Liver (tissue), 8 donors: ENCODE measurements at regions not wholly inside any gene's neighbourhood (a gene's known extent, or its start where the extent isn't known, plus 50 kb on each side); places are given as distances from the start of the nearest gene placed in this dataset.

Experiments
- DNase-seq: peaks from one replicate; pipeline ENCODE4 v3.0.0-alpha.2; 2017; ENCODE audit warnings: low spot score
- H3K27ac ChIP-seq, 2 donors: one replicate each; pipeline ENCODE4 v1.7.0; 2013; ENCODE audit warnings: inconsistent platforms in 2 of 2, low read length in 2 of 2, control low read depth in 1 of 2, low read depth in 1 of 2, mild to moderate bottlenecking in 1 of 2
- H3K27me3 ChIP-seq, 4 donors: one replicate each; pipeline versions ENCODE4 v1.6.1 to v1.7.0; 2013; ENCODE audit warnings: low read length in 3 of 4, inconsistent platforms in 1 of 4, mild to moderate bottlenecking in 1 of 4, moderate library complexity in 1 of 4; ENCODE audit not compliant: control insufficient read depth in 4 of 4, insufficient read depth in 4 of 4
- H3K36me3 ChIP-seq, 4 donors: one replicate each; pipeline versions ENCODE4 v1.6.1 to v1.7.0; 2013; ENCODE audit warnings: low read length in 3 of 4, mild to moderate bottlenecking in 3 of 4, low read depth in 1 of 4, moderate library complexity in 1 of 4; ENCODE audit not compliant: control insufficient read depth in 4 of 4, insufficient read depth in 3 of 4
- H3K4me1 ChIP-seq, 4 donors: one replicate each; pipeline versions ENCODE4 v1.6.1 to v1.7.0; 2013; ENCODE audit warnings: low read length in 3 of 4, mild to moderate bottlenecking in 3 of 4, moderate library complexity in 1 of 4; ENCODE audit not compliant: control insufficient read depth in 4 of 4, insufficient read depth in 4 of 4
- H3K4me3 ChIP-seq, 3 donors: one replicate each; pipeline versions ENCODE4 v1.6.1 to v1.7.0; 2013; ENCODE audit warnings: low read length in 3 of 3, control low read depth in 1 of 3, low read depth in 1 of 3, mild to moderate bottlenecking in 1 of 3
- H3K9ac ChIP-seq, 2 donors: one replicate each; pipeline ENCODE4 v1.7.0; 2013; ENCODE audit warnings: low read length in 2 of 2, mild to moderate bottlenecking in 2 of 2, moderate library complexity in 2 of 2, control low read depth in 1 of 2, low read depth in 1 of 2
- H3K9me3 ChIP-seq, 4 donors: one replicate each; pipeline versions ENCODE4 v1.6.1 to v1.7.0; 2013; ENCODE audit warnings: low read length in 3 of 4; ENCODE audit not compliant: control insufficient read depth in 4 of 4
- EGR1 ChIP-seq, 2 donors: IDR thresholded peaks; 2 replicates each; pipeline ENCODE4 v1.6.1; 2016 to 2018; ENCODE audit warnings: antibody characterized with exemption in 2 of 2, low read depth in 2 of 2
- FOXA1 ChIP-seq: IDR thresholded peaks from 2 replicates; pipeline ENCODE4 v1.6.1; 2016; ENCODE audit warnings: antibody characterized with exemption
- FOXA2 ChIP-seq: IDR thresholded peaks from 2 replicates; pipeline ENCODE4 v1.6.1; 2016; ENCODE audit warnings: antibody characterized with exemption
- GABPA ChIP-seq, 2 donors: IDR thresholded peaks in 1 of 2; conservative IDR thresholded peaks in 1 of 2; 2 replicates each; pipeline ENCODE4 v1.6.1; 2016; ENCODE audit warnings: antibody characterized with exemption in 2 of 2, mild to moderate bottlenecking in 1 of 2, moderate library complexity in 1 of 2
- HNF4A ChIP-seq, 2 donors: conservative IDR thresholded peaks; 2 replicates each; pipeline ENCODE4 v1.6.1; 2016; ENCODE audit warnings: antibody characterized with exemption in 2 of 2, mild to moderate bottlenecking in 2 of 2
- HNF4G ChIP-seq: IDR thresholded peaks from 2 replicates; pipeline ENCODE4 v1.6.1; 2016; ENCODE audit warnings: antibody characterized with exemption
- JUND ChIP-seq, 2 donors: IDR thresholded peaks; 2 replicates each; pipeline ENCODE4 v1.6.1; 2016; ENCODE audit warnings: antibody characterized with exemption in 2 of 2
- NR2F2 ChIP-seq: IDR thresholded peaks from 2 replicates; pipeline ENCODE4 v1.6.1; 2016; ENCODE audit warnings: antibody characterized with exemption
- RAD21 ChIP-seq, 2 donors: IDR thresholded peaks; 2 replicates each; pipeline ENCODE4 v1.6.1; 2016; ENCODE audit warnings: antibody characterized with exemption in 2 of 2, mild to moderate bottlenecking in 2 of 2
- RXRA ChIP-seq, 2 donors: IDR thresholded peaks; 2 replicates each; pipeline ENCODE4 v1.6.1; 2017 to 2018; ENCODE audit warnings: antibody characterized with exemption in 2 of 2, mild to moderate bottlenecking in 1 of 2
- SP1 ChIP-seq: IDR thresholded peaks from 2 replicates; pipeline ENCODE4 v1.6.1; 2018; ENCODE audit warnings: antibody characterized with exemption, mild to moderate bottlenecking
- TAF1 ChIP-seq: conservative IDR thresholded peaks from 2 replicates; pipeline ENCODE4 v1.6.1; 2016; ENCODE audit warnings: antibody characterized with exemption, mild to moderate bottlenecking
- YY1 ChIP-seq: IDR thresholded peaks from 2 replicates; pipeline ENCODE4 v1.6.1; 2016; ENCODE audit warnings: antibody characterized with exemption, mild to moderate bottlenecking
- WGBS: extraction: QIAGEN DNeasy Blood & Tissue Kit; methylation state at CpG from one replicate; pipeline ENCODE4 v1.1.7; 2013; 5-methylcytosine and 5-hydroxymethylcytosine counted together
- TF ChIP-seq, protein P1 (sequence below): IDR thresholded peaks from 2 replicates; pipeline ENCODE4 v1.6.1; 2016; ENCODE audit warnings: antibody characterized with exemption, mild to moderate bottlenecking
- TF ChIP-seq, protein P2 (sequence below): IDR thresholded peaks from 2 replicates; pipeline ENCODE4 v1.6.1; 2016; ENCODE audit warnings: antibody characterized with exemption
- TF ChIP-seq, protein P3 (sequence below): IDR thresholded peaks from 2 replicates; pipeline ENCODE4 v1.6.1; 2016; ENCODE audit warnings: antibody characterized with exemption
- TF ChIP-seq, protein P4 (sequence below): fragments of 150-350 bp; IDR thresholded peaks from 2 replicates; pipeline ENCODE4 v1.5.1; 2017; ENCODE audit warnings: improper control_type of control experiment, low read depth, low read length; ENCODE audit not compliant: missing input control
- TF ChIP-seq, protein P5 (sequence below): IDR thresholded peaks from 2 replicates; pipeline ENCODE4 v1.6.1; 2016; ENCODE audit warnings: antibody characterized with exemption
- donor health status: healthy.
- donor health status: healthy.
- donor health status: healthy.
- donor health status: healthy.
- donor health status: healthy.

GRCh38 chr7:142476077-142476476 is 218.2 kb upstream of the PRSS58 start:
- Histone ChIP-seq H3K4me3 (no peak overlapping the region), H3K4me1 (no peaks in the 10 kb centered on the region), H3K27me3 (peaks cover 0 to 2% (median 0%) of the 10 kb centered on the region in 4 donors), H3K9ac (no peak overlapping the region), H3K27ac (no peak overlapping the region), H3K36me3 (no peaks in the 10 kb centered on the region), H3K9me3 (no peaks in the 10 kb centered on the region)
- no peak for DNase-seq
- WGBS, result 85% methylated on average over 2 of the region's 2 CpGs
- TF ChIP-seq, protein P1, sequence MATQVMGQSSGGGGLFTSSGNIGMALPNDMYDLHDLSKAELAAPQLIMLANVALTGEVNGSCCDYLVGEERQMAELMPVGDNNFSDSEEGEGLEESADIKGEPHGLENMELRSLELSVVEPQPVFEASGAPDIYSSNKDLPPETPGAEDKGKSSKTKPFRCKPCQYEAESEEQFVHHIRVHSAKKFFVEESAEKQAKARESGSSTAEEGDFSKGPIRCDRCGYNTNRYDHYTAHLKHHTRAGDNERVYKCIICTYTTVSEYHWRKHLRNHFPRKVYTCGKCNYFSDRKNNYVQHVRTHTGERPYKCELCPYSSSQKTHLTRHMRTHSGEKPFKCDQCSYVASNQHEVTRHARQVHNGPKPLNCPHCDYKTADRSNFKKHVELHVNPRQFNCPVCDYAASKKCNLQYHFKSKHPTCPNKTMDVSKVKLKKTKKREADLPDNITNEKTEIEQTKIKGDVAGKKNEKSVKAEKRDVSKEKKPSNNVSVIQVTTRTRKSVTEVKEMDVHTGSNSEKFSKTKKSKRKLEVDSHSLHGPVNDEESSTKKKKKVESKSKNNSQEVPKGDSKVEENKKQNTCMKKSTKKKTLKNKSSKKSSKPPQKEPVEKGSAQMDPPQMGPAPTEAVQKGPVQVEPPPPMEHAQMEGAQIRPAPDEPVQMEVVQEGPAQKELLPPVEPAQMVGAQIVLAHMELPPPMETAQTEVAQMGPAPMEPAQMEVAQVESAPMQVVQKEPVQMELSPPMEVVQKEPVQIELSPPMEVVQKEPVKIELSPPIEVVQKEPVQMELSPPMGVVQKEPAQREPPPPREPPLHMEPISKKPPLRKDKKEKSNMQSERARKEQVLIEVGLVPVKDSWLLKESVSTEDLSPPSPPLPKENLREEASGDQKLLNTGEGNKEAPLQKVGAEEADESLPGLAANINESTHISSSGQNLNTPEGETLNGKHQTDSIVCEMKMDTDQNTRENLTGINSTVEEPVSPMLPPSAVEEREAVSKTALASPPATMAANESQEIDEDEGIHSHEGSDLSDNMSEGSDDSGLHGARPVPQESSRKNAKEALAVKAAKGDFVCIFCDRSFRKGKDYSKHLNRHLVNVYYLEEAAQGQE, result no peak
- TF ChIP-seq RAD21 (IDR thresholded peaks at IDR 0.05) (no peak), FOXA2 (no peak), HNF4A (conservative IDR thresholded peaks at IDR 0.05) (no peak), SP1 (no peak), YY1 (no peak)
- TF ChIP-seq, protein P2, sequence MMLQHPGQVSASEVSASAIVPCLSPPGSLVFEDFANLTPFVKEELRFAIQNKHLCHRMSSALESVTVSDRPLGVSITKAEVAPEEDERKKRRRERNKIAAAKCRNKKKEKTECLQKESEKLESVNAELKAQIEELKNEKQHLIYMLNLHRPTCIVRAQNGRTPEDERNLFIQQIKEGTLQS, result no peak

GRCh38 chr7:142471820-142472219 is 214.0 kb upstream of the PRSS58 start:
- H3K9ac ChIP-seq, result no peak overlapping the region
- no peaks in the 10 kb centered on the region for H3K4me1 ChIP-seq
- no peak overlapping the region for H3K4me3 ChIP-seq
- DNase-seq, result no peak
- TF ChIP-seq, protein P3, sequence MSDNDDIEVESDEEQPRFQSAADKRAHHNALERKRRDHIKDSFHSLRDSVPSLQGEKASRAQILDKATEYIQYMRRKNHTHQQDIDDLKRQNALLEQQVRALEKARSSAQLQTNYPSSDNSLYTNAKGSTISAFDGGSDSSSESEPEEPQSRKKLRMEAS, result no peak
- TF ChIP-seq JUND (IDR thresholded peaks at IDR 0.05) (no peak), SP1 (no peak), HNF4A (conservative IDR thresholded peaks at IDR 0.05) (no peak), HNF4G (no peak), NR2F2 (no peak), EGR1 (IDR thresholded peaks at IDR 0.05; ENCODE audit: low read depth in 2 of 2) (no peak), RAD21 (IDR thresholded peaks at IDR 0.05) (no peak), RXRA (IDR thresholded peaks at IDR 0.05) (no peak), TAF1 (no peak), YY1 (no peak), FOXA1 (no peak), FOXA2 (no peak), GABPA (IDR thresholded peaks at IDR 0.05 in 1 of 2, conservative IDR thresholded peaks at IDR 0.05 in 1 of 2) (no peak)
- TF ChIP-seq, protein P1, result no peak
- TF ChIP-seq, protein P2, result no peak
- TF ChIP-seq, protein P4, sequence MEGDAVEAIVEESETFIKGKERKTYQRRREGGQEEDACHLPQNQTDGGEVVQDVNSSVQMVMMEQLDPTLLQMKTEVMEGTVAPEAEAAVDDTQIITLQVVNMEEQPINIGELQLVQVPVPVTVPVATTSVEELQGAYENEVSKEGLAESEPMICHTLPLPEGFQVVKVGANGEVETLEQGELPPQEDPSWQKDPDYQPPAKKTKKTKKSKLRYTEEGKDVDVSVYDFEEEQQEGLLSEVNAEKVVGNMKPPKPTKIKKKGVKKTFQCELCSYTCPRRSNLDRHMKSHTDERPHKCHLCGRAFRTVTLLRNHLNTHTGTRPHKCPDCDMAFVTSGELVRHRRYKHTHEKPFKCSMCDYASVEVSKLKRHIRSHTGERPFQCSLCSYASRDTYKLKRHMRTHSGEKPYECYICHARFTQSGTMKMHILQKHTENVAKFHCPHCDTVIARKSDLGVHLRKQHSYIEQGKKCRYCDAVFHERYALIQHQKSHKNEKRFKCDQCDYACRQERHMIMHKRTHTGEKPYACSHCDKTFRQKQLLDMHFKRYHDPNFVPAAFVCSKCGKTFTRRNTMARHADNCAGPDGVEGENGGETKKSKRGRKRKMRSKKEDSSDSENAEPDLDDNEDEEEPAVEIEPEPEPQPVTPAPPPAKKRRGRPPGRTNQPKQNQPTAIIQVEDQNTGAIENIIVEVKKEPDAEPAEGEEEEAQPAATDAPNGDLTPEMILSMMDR, result no peak
- TF ChIP-seq, protein P5, sequence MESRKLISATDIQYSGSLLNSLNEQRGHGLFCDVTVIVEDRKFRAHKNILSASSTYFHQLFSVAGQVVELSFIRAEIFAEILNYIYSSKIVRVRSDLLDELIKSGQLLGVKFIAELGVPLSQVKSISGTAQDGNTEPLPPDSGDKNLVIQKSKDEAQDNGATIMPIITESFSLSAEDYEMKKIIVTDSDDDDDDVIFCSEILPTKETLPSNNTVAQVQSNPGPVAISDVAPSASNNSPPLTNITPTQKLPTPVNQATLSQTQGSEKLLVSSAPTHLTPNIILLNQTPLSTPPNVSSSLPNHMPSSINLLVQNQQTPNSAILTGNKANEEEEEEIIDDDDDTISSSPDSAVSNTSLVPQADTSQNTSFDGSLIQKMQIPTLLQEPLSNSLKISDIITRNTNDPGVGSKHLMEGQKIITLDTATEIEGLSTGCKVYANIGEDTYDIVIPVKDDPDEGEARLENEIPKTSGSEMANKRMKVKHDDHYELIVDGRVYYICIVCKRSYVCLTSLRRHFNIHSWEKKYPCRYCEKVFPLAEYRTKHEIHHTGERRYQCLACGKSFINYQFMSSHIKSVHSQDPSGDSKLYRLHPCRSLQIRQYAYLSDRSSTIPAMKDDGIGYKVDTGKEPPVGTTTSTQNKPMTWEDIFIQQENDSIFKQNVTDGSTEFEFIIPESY, result no peak
- no peaks in the 10 kb centered on the region for H3K9me3 ChIP-seq
- no peaks in the 10 kb centered on the region for H3K36me3 ChIP-seq
- no peak overlapping the region for H3K27ac ChIP-seq
- WGBS, result 0% methylated on average over 1 of the region's 1 CpG
- no peaks in the 10 kb centered on the region for H3K27me3 ChIP-seq
